Breast epithelium (tissue), 4 donors: ENCODE measurements at regions not wholly inside any gene's neighbourhood (a gene's known extent, or its start where the extent isn't known, plus 50 kb on each side); places are given as distances from the start of the nearest gene placed in this dataset.

Experiments used
- DNase-seq, 2 donors: peaks; one replicate each; pipeline ENCODE4 v3.0.0-alpha.2; 2019; ENCODE audit warnings: low spot score in 2 of 2
- H3K27ac ChIP-seq, 2 donors: fragments of 200-600 bp; sonication (generic) in 1 of 2; one replicate each; pipeline ENCODE4 v1.5.1; 2016 to 2019; ENCODE audit warnings: mild to moderate bottlenecking in 1 of 2
- H3K27me3 ChIP-seq, 2 donors: fragments of 200-600 bp; sonication (generic) in 1 of 2; one replicate each; pipeline versions ENCODE4 v1.5.1 to v1.6.0; 2017 to 2019; ENCODE audit warnings: control low read depth in 1 of 2, mild to moderate bottlenecking in 1 of 2
- H3K36me3 ChIP-seq: fragments of 200-600 bp; one replicate; pipeline ENCODE4 v1.5.1; 2019
- H3K4me1 ChIP-seq, 2 donors: fragments of 200-600 bp; sonication (generic); one replicate each; pipeline ENCODE4 v1.5.1; 2016 to 2019; ENCODE audit warnings: control low read depth in 1 of 2
- H3K4me3 ChIP-seq, 3 donors: fragments of 200-600 bp; sonication (generic); 1 replicate in 2 of 3; 2 replicates in 1 of 3; pipeline ENCODE4 v1.5.1; 2016 to 2019; ENCODE audit warnings: mild to moderate bottlenecking in 3 of 3, moderate library complexity in 2 of 3
- H3K9me3 ChIP-seq, 2 donors: fragments of 200-600 bp; sonication (generic) in 1 of 2; one replicate each; pipeline ENCODE4 v1.5.1; 2016 to 2019; ENCODE audit warnings: control low read depth in 1 of 2
- POLR2A ChIP-seq: fragments of 450-650 bp; IDR thresholded peaks from one replicate; pipeline ENCODE4 v1.6.1; 2016; ENCODE audit warnings: antibody characterized with exemption, mild to moderate bottlenecking, moderate library complexity
- POLR2AphosphoS5 ChIP-seq, 3 donors: sonication (generic); formaldehyde crosslinking; IDR thresholded peaks; one replicate each; pipeline ENCODE4 v1.6.1; 2017; ENCODE audit warnings: antibody characterized with exemption in 3 of 3
- intact Hi-C: fragments of 100-400 bp; cut with DNase I; formaldehyde crosslinking; loops from one replicate; pipeline ENCODE4 v1.15.1; 2023; ENCODE audit warnings: low total_unique reads
- TF ChIP-seq, protein P1 (sequence below), 3 donors: fragments of 450-650 bp; IDR thresholded peaks; one replicate each; pipeline ENCODE4 v1.5.1; 2016 to 2017; ENCODE audit warnings: antibody characterized with exemption in 3 of 3, mild to moderate bottlenecking in 3 of 3, moderate library complexity in 3 of 3

DNA sequence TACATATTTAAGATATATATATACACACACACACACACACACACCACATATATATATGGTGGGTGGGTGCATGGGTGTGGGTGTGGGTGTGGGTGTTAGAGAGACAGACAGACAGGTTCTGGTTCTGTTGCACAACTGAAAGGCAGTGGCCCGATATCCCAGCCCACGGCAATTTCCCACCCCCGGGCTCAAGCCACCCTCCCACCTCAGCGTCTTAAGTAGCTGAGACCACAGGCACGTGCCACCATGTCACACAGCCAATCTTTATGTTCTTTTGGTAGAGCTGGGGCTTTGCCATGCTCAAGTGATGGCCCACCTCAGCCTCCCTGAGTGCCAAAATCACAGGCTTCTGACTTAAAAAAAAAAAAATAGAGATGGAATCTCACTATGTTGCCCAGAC, 417.8 kb upstream of the FOXG1 start:
- Histone ChIP-seq H3K4me3 (no peak overlapping the region), H3K27ac (no peak overlapping the region), H3K27me3 (no peaks in the 10 kb centered on the region), H3K36me3 (no peaks in the 10 kb centered on the region), H3K4me1 (no peaks in the 10 kb centered on the region), H3K9me3 (no peaks in the 10 kb centered on the region)
- TF ChIP-seq, protein P1, sequence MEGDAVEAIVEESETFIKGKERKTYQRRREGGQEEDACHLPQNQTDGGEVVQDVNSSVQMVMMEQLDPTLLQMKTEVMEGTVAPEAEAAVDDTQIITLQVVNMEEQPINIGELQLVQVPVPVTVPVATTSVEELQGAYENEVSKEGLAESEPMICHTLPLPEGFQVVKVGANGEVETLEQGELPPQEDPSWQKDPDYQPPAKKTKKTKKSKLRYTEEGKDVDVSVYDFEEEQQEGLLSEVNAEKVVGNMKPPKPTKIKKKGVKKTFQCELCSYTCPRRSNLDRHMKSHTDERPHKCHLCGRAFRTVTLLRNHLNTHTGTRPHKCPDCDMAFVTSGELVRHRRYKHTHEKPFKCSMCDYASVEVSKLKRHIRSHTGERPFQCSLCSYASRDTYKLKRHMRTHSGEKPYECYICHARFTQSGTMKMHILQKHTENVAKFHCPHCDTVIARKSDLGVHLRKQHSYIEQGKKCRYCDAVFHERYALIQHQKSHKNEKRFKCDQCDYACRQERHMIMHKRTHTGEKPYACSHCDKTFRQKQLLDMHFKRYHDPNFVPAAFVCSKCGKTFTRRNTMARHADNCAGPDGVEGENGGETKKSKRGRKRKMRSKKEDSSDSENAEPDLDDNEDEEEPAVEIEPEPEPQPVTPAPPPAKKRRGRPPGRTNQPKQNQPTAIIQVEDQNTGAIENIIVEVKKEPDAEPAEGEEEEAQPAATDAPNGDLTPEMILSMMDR (IDR thresholded peaks at IDR 0.05), result no peak
- no peak for TF ChIP-seq POLR2A
- DNase-seq, result no peak
- intact Hi-C loops, result no loop called here

DNA sequence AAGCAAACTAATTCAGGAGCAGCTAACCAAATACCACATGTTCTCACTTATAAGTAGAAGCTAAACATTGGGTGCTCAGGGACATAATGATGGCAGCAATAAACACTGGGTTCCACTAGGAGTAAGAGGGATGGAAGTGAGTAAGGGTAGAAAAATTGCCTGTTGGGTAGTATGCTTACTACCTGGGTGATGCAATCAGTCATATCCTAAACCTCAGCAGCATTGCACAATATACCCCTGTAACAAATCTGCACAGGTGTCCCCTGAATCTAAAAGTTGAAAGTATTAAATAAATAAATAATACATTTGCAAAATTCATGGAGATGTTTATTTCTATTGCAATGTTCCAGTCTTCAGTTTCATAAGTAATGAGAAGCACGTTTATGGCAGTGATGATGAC, 409.8 kb upstream of the FOXG1 start:
- Histone ChIP-seq H3K9me3 (peaks cover 7 to 14% of the 10 kb centered on the region in 2 donors), H3K36me3 (no peaks in the 10 kb centered on the region), H3K4me3 (no peak overlapping the region), H3K27ac (no peak overlapping the region), H3K4me1 (no peaks in the 10 kb centered on the region), H3K27me3 (no peaks in the 10 kb centered on the region)
- TF ChIP-seq, protein P1 (IDR thresholded peaks at IDR 0.05), result no peak
- no peak for TF ChIP-seq POLR2A
- TF ChIP-seq POLR2AphosphoS5 (IDR thresholded peaks at IDR 0.05), result no peak
- intact Hi-C loops, result no loop called here
- DNase-seq, result no peak

DNA sequence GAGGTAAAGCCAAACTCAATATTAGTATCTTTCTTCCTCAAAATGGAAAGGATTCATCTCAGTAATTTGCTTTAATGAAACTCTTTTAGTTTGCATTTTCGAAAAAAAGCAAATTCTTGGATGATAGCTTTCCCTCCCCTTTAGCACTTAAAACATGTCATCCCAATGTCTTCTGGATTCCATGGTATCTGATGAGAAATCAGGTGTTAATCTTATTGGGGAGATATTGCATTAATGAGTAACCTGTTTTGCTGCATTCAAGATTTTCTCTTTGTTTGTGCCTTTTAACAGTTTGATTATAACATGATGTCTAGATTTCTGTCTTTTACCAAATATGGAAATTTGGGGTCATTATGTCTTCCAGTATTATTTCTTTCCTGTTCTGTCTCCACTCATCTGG, 405.1 kb upstream of the FOXG1 start:
- H3K27me3 ChIP-seq, result no peaks in the 10 kb centered on the region
- H3K4me1 ChIP-seq, result no peaks in the 10 kb centered on the region
- no peaks in the 10 kb centered on the region for H3K36me3 ChIP-seq
- H3K4me3 ChIP-seq, result no peak overlapping the region
- intact Hi-C loops, result no loop called here
- TF ChIP-seq POLR2A (no peak), POLR2AphosphoS5 (IDR thresholded peaks at IDR 0.05) (no peak)
- TF ChIP-seq, protein P1 (IDR thresholded peaks at IDR 0.05), result no peak
- no peak overlapping the region for H3K27ac ChIP-seq
- peaks cover 7 to 16% of the 10 kb centered on the region in 2 donors for H3K9me3 ChIP-seq
- DNase-seq, result no peak

DNA sequence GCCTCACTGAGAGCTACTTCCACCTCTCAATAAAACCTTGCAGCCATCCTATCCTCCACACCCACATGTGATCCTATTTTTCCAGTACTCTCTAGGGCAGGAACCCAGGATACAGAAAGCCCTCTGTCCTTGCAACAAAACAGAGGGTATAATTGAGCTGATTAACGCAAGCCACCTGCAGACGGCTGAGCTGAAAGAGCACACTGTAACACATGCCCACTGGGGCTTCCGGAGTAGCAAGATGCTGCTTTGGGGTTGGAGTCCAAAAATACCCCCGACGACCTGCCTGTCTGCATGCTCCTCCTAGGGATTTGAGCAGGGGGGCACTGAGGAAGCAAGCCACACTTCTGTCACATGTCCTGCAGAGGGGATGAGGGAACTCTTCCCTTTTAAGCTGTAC, 401.1 kb upstream of the FOXG1 start:
- H3K9me3 ChIP-seq, result peaks cover 7 to 15% of the 10 kb centered on the region in 2 donors
- no peaks in the 10 kb centered on the region for H3K36me3 ChIP-seq
- DNase-seq, result no peak
- H3K27ac ChIP-seq, result no peak overlapping the region
- H3K4me3 ChIP-seq, result no peak overlapping the region
- intact Hi-C loops, result no loop called here
- TF ChIP-seq POLR2AphosphoS5 (IDR thresholded peaks at IDR 0.05), result no peak
- TF ChIP-seq, protein P1 (IDR thresholded peaks at IDR 0.05), result no peak
- no peak for TF ChIP-seq POLR2A
- no peaks in the 10 kb centered on the region for H3K4me1 ChIP-seq
- no peaks in the 10 kb centered on the region for H3K27me3 ChIP-seq

DNA sequence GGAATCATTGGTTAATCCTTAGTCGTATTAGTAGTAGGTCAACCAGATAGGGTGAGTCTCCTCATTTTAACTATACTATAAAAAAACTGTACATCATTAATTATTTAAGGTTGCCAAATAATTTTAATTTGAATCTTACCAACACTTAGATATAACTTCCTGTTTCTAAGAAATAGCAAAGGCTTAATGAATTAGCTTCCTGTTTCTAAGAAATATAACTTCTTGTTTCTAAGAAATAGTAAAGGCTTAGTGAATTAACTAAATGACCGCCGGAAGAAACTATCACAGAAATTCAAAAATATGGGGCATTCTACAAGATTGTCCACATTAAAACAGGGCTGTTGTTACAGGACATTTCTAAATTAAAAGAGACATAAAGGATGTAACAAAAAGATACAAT, 392.9 kb upstream of the FOXG1 start:
- intact Hi-C loops, result no loop called here
- Histone ChIP-seq H3K9me3 (no peaks in the 10 kb centered on the region), H3K4me1 (no peaks in the 10 kb centered on the region), H3K36me3 (no peaks in the 10 kb centered on the region), H3K4me3 (no peak overlapping the region), H3K27me3 (no peaks in the 10 kb centered on the region), H3K27ac (no peak overlapping the region)
- DNase-seq, result no peak
- TF ChIP-seq POLR2A (no peak), POLR2AphosphoS5 (IDR thresholded peaks at IDR 0.05) (no peak)
- TF ChIP-seq, protein P1 (IDR thresholded peaks at IDR 0.05), result no peak
